ENCODE measurements at regions not wholly inside any gene's neighbourhood (a gene's known extent, or its start where the extent isn't known, plus 50 kb on each side); places are given as distances from the start of the nearest gene placed in this dataset.

GRCh38 chr5:67350185-67350584 lies 153.6 kb upstream of the CD180 start:
- TF ChIP-seq CTCF (IDR thresholded peaks at IDR 0.05) (no peak), ZNF263 (CRISPR knock-in tag; IDR thresholded peaks at IDR 0.05; ENCODE audit: low read depth) (no peak)

Measured in WTC11 (cell line).